Activated CD4-positive, alpha-beta T cell treated with anti-CD3 and anti-CD28 coated beads, Interleukin-2, Interleukin-6, amounts not matched to agents 100 ng/mL and 50 ng/mL, durations not matched to agents 16 hours and 8 hours (primary cell): ENCODE measurements at regions not wholly inside any gene's neighbourhood (a gene's known extent, or its start where the extent isn't known, plus 50 kb on each side); places are given as distances from the start of the nearest gene placed in this dataset.
A peak's percentile ranks its signal among the peaks of the same experiment; 100 is the strongest.
"Not testable (repeated sequence)": the region's sequence is repeated elsewhere in the genome, so short reads cannot be mapped to it uniquely, and the experiment has no call there.

Experiments
- DNase-seq: peaks from one replicate; pipeline ENCODE4 v3.0.0-alpha.2; 2020

DNA sequence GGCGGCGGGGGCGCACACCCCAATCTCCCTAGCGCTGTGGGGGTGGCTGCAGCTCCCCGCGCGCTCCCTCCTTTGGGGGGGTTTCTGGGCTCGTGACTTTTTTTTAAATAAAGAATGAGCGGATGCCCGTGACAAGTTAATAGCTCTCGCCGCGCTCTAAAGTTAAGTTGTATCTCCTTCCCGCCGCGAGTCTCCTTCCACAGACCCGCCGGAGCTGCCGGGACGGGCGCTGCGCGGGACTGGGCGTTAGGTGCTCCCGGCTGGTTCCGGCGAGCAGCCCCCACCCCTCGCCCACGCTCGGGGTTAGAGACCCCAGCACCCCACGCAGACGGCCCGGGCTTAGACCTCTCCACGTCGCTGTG lies 82.6 kb upstream of the HMGA2 start:
- DNase-seq, result no peak

DNA sequence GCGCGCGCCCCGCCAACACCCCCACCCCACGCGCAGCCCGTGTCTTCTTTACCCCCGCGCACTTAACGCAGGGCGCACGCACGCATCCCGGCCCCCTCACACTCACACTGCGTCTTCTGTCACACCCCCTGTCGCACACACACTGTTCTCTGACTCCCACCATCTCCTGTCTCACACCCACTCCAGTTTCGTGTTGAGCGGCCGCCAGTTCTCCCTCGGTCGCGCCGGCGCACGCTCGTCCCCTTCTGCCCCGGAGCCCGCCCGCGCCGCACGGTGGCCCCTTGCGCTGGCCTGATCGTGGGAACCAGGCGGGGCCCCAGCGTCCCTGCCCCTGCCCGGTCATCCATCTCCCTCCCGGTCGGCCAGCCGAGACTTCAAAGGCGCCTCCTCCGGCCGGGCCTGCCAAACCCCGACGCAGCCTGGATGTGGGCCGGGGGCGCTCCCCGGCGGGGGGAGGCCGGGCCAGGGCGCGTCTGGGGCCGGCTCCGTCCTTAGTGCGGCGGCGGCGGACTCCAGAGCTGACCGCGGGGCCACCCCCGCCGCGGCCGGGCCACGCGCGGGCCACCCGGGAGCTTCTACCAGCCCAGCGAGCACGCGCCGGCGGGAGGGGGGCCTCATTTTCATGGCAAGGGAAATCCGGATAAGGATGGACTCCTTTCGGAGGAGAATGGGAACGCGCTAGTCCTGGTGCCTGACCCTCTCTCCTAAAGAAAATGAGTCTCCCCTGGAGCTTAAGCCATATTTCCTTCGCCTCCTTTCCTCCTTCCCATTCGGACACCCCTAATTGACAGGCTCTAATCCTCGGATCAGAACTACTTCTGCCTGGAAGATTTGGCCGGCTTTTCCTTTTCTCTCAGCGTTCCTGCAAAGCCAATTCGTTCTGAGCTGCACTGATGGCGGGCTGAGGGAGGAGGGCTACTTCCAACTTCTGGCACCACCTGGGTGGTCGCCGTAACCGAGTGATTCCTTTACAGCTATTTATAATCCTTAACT lies 82.0 kb upstream of the HMGA2 start:
- peak; percentile 10 for DNase-seq

DNA sequence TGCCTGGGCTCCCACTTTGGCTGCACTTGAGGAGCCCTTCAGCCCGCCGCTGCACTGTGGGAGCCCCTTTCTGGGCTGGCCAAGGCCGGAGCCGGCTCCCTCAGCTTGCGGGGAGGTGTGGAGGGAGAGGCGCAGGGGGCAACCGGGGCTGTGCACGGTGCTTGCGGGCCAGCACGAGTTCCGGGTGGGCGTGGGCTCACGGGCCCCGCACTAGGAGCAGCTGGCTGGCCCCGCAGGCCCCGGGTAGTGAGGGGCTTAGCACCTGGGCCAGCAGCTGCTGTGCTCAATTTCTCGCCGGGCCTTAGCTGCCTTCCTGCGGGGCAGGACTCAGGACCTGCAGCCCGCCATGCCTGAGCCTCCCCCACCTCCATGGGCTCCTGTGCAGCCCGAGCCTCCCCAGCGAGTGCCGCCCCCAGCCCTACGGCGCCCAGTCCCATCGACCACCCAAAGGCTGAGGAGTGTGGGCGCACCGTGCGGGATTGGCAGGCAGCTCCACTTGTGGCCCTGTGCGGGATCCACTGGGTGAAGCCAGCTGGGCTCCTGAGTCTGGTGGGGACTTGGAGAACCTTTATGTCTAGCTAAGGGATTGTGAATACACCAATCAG lies 79.9 kb upstream of the HMGA2 start:
- DNase-seq, result not testable (repeated sequence)

DNA sequence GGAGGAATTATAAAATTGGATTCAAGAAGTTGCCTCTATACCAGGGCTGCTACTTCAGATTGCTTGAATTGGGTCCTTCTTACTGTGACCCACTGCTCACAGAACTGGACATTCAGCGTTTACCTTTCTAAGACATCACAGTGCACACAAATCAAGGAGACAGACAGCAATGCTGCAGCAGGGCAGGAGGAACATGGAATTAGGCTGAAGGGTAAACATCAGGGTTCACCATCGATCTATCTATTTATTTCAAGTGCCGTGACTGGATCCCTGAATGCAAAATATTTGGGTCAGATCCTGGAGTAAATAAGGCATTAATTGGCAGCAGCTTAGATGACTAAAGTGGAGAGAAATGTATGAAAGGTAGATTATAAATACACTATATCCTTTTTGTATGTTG lies 76.9 kb upstream of the HMGA2 start:
- no peak for DNase-seq

DNA sequence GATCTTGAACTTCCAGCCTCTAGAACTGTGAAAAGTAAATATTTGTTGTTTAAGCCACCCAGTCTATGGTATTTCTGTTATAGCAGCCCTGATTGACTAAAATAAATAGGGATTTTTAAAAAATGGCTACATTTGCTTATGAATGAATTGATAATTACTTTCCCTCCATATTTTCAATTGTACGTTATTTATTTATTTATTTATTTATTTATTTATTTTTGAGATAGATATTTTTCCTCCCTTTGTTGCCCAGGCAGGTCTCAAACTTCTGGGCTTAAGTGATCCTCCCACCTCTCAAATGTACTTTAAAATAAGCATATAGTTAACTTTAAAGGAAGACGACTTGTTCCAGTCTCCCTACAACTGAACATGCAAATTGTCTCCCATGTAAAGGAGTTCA lies 76.0 kb upstream of the HMGA2 start:
- DNase-seq, result no peak

DNA sequence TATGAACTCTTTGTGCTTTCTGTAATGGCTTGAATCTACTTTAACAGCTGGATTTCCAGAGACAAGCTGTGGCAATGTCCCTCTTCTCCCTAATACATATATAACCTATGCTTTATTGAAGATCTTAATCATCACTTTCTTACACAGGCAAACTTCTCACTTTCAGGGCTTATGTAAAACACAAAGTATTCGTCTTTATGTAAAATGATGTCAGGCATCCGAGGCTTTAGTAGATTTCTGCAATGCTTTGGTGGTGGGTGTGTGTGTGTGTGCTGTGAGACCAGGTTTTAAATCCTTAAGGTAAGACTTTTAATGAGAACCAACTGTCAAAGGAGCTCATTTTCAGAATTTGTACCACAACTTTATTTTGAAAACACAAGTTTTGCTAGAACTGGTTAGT lies 70.0 kb upstream of the HMGA2 start:
- DNase-seq, result no peak

DNA sequence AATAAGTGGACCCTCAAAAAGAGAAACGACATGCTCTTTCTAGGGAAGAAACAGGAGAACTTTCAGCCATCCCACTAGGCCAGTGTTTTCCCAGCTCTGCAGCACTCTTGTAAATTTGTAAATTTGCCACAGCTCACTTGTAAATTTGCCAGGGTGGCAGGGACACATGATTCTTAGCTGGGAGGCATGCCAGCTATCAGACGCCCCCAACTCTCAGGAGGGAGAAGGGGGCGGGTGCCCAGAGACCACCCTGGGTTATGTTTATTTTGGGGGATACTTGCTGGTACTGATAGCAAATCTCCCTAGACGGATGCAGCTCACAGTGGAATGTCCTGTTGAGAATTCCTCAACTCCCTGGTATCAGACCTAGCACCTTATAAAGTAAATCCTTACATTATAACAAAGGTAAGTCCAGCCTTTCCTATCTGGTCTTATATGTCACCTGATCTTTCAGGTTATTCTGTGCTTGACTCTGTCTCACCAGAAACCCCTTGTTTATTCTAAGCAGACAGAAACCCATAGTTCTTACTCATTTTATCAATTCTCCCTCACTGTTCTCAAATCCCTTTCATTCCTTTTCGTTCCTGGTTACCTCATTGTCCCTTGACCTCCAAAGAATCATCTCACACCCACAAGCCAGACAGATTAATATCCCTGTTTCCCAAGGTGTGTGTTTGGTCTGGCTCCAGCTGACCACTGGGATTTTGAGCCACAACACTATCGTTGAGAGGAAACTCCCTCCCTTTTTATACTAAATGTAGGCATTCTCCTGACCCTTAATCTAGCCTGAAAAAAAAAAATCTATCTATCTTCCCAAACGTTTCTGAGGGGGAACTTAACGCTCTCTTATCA lies 69.3 kb upstream of the HMGA2 start:
- no peak for DNase-seq

DNA sequence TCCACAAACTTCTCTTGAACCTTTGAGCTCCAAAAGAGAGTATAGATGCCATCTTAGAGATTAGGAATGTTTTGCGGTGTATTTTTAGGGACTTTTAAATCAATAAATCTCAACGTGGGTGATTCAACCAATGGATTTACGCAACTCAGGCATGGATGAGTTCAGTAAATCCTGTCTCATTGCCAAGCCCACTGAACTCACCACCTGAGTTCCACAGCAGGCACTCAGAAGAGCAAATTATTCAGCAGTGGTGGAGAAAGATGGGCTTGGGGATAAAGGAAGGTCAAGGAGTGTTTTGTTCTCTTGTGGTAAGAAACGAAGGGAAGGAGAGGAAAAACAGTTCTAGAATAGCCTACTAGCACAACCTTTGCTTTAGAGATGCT lies 68.7 kb upstream of the HMGA2 start:
- no peak for DNase-seq

DNA sequence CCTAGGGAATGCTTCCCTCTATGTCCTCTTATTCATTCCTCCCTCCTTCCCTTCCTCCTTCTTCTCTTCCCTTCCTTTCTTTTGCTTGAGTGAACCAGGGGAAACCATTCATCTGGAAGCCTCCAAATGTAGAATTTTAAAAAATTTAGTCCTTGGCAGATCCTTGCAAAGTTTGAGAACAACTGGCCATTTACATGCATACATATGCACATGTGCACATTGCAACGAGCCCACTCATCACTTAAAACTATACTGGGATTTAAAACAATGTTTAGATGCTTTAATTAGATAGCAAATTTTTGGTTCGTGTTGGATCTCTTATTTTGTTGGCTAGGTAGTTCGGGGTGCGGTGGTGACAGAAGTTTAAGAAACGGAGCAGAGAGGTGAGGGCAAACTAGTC lies 68.0 kb upstream of the HMGA2 start:
- DNase-seq, result no peak

DNA sequence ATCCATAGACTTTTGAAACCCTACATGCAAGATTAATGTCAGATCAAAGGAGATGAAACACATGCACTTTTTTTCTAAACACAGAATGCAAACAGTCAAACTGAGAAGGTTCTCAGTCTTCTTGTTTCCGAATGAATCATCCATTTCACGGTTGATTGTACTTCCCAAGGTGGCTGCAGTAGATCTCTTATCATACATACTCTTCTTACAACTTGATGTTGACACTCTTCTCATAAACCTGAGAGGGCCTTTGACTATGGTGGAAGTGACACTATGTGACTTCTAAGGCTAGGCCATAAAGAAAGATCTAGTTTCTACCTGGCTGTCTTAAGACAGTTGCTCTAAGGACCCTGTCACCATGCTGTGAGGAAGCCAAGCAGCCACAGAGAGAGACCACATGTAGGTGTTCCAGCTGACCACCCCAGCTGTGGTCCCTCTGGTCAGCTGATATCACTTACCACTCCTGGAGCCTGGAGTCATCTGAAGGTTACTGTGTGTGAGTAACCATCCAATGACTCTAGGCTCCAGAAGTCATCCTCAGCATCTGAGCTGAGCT lies 67.2 kb upstream of the HMGA2 start:
- DNase-seq, result peak; percentile 76

DNA sequence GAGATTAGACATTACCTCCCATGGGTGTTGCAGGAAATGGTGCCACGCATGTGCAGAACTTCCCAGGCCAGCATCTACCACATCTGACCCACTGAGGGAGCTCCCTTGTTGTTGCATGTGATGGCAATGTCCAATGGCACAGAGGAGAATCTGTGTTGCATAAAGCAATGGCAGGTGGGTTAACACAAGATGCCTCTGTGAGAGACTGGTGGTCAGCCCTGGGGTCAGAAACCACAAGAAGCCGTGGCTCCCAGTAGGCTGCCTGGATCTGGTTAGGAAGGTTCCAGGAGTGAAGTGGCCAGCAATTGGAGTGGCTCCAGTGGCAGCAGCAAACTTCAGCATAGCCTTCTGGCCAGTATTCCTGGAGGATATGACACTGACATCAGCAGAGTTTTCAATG lies 65.9 kb upstream of the HMGA2 start:
- no peak for DNase-seq

DNA sequence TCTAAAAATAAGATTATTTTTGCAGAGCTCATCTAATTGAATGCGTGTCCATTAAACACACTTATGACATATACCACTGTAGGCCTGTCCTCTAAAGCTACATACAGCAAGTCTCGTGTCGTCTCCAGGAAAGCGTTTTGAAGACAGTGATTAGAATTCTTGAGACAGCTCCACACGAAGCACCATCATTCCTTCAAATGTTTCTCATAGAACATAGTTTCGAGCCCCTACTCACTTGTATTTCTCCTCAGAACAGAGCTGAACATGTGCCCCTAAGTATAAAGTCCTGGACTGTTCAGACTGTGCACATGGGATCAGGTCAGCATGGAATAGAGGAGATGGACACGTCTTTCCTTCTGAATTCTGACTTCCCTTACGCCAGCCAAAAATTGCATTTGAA lies 64.5 kb upstream of the HMGA2 start:
- DNase-seq, result no peak

DNA sequence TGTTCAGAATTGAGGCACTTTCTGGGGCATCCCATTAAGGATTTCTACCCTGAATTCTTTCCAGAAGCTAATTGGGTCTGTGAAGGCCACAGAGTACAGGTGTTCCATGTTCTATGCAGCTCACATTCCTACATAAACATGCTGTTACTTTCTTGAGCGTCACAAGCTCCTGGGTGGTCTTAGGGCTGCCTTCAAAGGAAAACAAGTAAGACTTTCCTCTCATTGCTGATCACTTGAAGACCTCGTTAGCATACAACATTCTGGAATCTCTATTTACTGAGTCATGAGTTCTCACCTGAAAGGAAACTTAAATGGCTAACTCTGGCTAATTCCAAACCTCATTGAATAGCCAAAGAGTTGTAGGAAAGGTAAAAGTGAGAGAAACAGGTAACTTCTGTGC lies 63.0 kb upstream of the HMGA2 start:
- no peak for DNase-seq

DNA sequence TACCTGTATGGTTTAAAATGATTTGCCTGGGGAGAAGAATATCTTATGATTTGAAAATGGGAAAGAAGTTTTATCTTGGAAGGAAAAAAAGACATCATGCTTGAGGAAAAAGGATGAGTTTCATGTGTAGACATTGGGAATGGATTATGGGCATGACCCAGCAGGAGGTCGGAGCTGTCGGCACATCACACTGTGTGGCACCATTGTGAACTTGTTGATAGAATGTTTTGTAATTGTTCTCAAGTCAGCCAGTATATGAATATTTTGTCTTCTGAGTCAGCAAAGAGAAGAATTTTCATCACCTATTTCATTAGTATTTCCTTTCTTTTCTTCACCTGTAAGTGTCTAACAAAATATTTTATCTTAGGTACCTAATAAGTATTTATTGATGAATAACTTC lies 60.0 kb upstream of the HMGA2 start:
- DNase-seq, result no peak

DNA sequence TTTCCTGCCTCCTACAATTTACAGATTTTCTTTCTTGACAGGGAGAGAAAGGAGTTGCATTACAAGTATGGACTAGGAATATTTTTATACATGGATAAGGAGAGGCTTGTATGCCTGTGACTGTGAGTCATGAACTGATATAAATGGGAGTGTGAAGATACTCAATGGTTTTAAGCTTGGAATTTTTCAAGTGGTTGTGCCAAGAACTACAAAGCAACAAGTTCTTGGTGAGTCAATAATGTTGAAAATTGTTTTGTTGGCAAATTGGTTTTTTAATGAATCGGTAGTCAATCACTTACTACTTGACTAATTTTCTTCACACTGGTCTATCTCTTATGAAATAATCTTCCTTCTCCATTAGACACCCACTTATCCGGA lies 58.9 kb upstream of the HMGA2 start:
- DNase-seq, result no peak

DNA sequence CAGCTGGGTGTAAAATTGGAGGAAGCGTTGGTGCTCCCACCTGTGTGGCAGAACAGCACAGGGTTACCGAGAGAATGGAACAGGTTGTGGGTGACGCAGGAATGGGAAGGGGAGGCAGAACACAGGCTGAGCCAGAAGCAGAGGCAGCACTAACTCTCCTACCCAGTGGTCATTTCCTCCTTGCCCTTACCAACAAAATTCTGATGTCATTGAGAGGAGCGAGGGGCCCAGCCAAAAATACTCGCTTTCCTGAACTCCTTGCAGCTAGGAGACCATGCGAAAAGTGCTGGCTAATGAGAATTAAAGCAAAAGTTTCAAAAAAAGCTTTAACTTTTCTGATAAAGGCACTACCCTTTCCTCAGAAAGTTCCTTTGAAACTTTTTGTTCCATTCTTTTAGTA lies 54.4 kb upstream of the HMGA2 start:
- DNase-seq, result no peak
